Testis (tissue), 2 donors: ENCODE measurements at regions not wholly inside any gene's neighbourhood (a gene's known extent, or its start where the extent isn't known, plus 50 kb on each side); places are given as distances from the start of the nearest gene placed in this dataset.
"Not testable (repeated sequence)": the region's sequence is repeated elsewhere in the genome, so short reads cannot be mapped to it uniquely, and the experiment has no call there.

Experiments used
- CTCF ChIP-seq, 3 experiments: fragments of 450-650 bp in 2 of 3; fragments of 200-600 bp in 1 of 3; sonication (generic) in 1 of 3; IDR thresholded peaks; one replicate each; pipeline ENCODE4 v1.5.1; 2016 to 2019; ENCODE audit warnings: antibody characterized with exemption in 3 of 3, mild to moderate bottlenecking in 2 of 3, moderate library complexity in 1 of 3
- POLR2A ChIP-seq: fragments of 450-650 bp; IDR thresholded peaks from one replicate; pipeline ENCODE4 v1.6.1; 2017; ENCODE audit warnings: antibody characterized with exemption, mild to moderate bottlenecking, moderate library complexity

DNA sequence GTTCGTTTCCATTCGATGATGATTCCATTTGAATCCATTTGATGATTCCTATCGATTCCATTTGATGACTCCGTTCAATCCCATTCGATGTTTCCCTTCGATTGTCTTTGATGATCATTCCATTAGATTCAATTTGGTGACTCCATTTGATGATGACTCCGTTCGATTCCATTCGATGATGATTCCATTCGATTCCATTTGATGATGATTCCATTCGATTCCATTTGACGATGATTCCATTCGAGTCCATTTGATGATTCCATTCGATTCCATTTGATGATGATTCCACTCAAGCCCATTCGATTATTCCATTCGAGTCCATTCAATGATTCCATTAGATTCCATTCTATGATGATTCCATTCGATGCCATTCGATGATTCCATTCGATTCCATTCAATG is 2730.6 kb downstream of the RPIA start:
- TF ChIP-seq POLR2A; CTCF (IDR thresholded peaks at IDR 0.05): not testable (repeated sequence)
